GM23338 (cell line): ENCODE measurements at regions not wholly inside any gene's neighbourhood (a gene's known extent, or its start where the extent isn't known, plus 50 kb on each side); places are given as distances from the start of the nearest gene placed in this dataset.

Source experiments
- ATAC-seq: fragments of 200-7000 bp; cut with Tn5 transposase; 3 replicates; pipeline ENCODE4 v1.9.1; 2020
- DNase-seq: peaks from one replicate; pipeline ENCODE4 v3.0.0-alpha.2; 2015; ENCODE audit warnings: low spot score
- H2AFZ ChIP-seq: fragments of 200-600 bp; sonication (generic); 2 replicates; pipeline ENCODE4 v1.8.0; 2016; ENCODE audit warnings: antibody characterized with exemption, mild to moderate bottlenecking, moderate library complexity
- H3F3A ChIP-seq: fragments of 200-600 bp; sonication (generic); replicated peaks from 2 replicates; pipeline ENCODE4 v1.8.0; 2017; ENCODE audit warnings: antibody characterized with exemption, mixed run types, low read depth
- H3K27ac ChIP-seq: fragments of 200-600 bp; sonication (generic); 2 replicates; pipeline ENCODE4 v1.6.1; 2016; ENCODE audit warnings: low read depth
- H3K27me3 ChIP-seq: fragments of 200-600 bp; sonication (generic); 2 replicates; pipeline ENCODE4 v1.8.0; 2016; ENCODE audit warnings: mild to moderate bottlenecking, mixed run types, moderate library complexity; ENCODE audit not compliant: insufficient read depth
- H3K36me3 ChIP-seq: fragments of 200-600 bp; sonication (generic); 2 replicates; pipeline ENCODE4 v1.8.0; 2016; ENCODE audit warnings: mild to moderate bottlenecking; ENCODE audit not compliant: insufficient read depth
- H3K4me1 ChIP-seq: fragments of 200-600 bp; sonication (generic); 2 replicates; pipeline ENCODE4 v1.8.0; 2016; ENCODE audit warnings: mild to moderate bottlenecking, moderate library complexity; ENCODE audit not compliant: insufficient read depth
- H3K4me2 ChIP-seq: fragments of 200-600 bp; sonication (generic); 2 replicates; pipeline ENCODE4 v1.7.1; 2017; ENCODE audit warnings: mixed run types
- H3K4me3 ChIP-seq: fragments of 200-600 bp; sonication (generic); 2 replicates; pipeline ENCODE4 v1.6.1; 2016; ENCODE audit warnings: mixed run types
- H3K79me2 ChIP-seq: fragments of 200-600 bp; sonication (generic); replicated peaks from 2 replicates; pipeline ENCODE4 v1.8.0; 2017; ENCODE audit warnings: mild to moderate bottlenecking; ENCODE audit not compliant: insufficient read depth
- H3K9me2 ChIP-seq: fragments of 200-600 bp; sonication (generic); 2 replicates; pipeline ENCODE4 v1.8.0; 2017; ENCODE audit not compliant: insufficient read depth
- H4K20me1 ChIP-seq: fragments of 200-600 bp; sonication (generic); replicated peaks from 2 replicates; pipeline ENCODE4 v1.8.0; 2017; ENCODE audit warnings: mild to moderate bottlenecking; ENCODE audit not compliant: insufficient read depth
- H3K27ac Mint-ChIP-seq: 2 replicates; pipeline ENCODE4 v1.8.0; 2020; ENCODE audit warnings: inconsistent platforms, mild to moderate bottlenecking, moderate library complexity, mixed read lengths
- H3K27me3 Mint-ChIP-seq: 3 replicates; pipeline ENCODE4 v1.8.0; 2022; ENCODE audit warnings: low read depth, mild to moderate bottlenecking, moderate library complexity, mixed read lengths, inconsistent platforms; ENCODE audit not compliant: insufficient read depth, poor library complexity
- H3K36me3 Mint-ChIP-seq: 3 replicates; pipeline ENCODE4 v1.8.0; 2021; ENCODE audit warnings: low read depth, mild to moderate bottlenecking, inconsistent platforms, moderate library complexity, mixed read lengths
- H3K4me1 Mint-ChIP-seq: 3 replicates; pipeline ENCODE4 v1.8.0; 2020; ENCODE audit warnings: mild to moderate bottlenecking, inconsistent platforms, mixed read lengths
- H3K4me3 Mint-ChIP-seq: 3 replicates; pipeline ENCODE4 v1.8.0; 2021; ENCODE audit warnings: moderate library complexity, mild to moderate bottlenecking, inconsistent platforms, mixed read lengths
- H3K9me3 Mint-ChIP-seq: 3 replicates; pipeline ENCODE4 v1.8.0; 2020; ENCODE audit warnings: moderate library complexity, mild to moderate bottlenecking, inconsistent platforms, mixed read lengths
- CREB1 ChIP-seq: fragments of 250-450 bp; sonication (Bioruptor Pico); IDR thresholded peaks from 2 replicates; pipeline ENCODE4 v1.5.0; 2020; ENCODE audit warnings: low read depth, mild to moderate bottlenecking, moderate library complexity
- CTCF ChIP-seq, 2 experiments: fragments of 200-600 bp in 1 of 2; sonication (generic) in 1 of 2; conservative IDR thresholded peaks; 2 replicates each; pipeline versions ENCODE4 v1.5.1 to v1.6.1; 2016 to 2017; ENCODE audit warnings: antibody characterized with exemption in 2 of 2, low read depth in 2 of 2, mild to moderate bottlenecking in 2 of 2, moderate library complexity in 1 of 2
- ETS1 ChIP-seq: IDR thresholded peaks from 2 replicates; pipeline ENCODE4 v1.6.1; 2016; ENCODE audit warnings: antibody characterized with exemption
- EZH2 ChIP-seq: fragments of 200-600 bp; sonication (generic); IDR thresholded peaks from one replicate; pipeline ENCODE4 v1.8.0; 2017; ENCODE audit warnings: antibody characterized with exemption, mild to moderate bottlenecking, low read depth; ENCODE audit not compliant: unreplicated experiment
- EZH2phosphoT487 ChIP-seq: fragments of 200-600 bp; sonication (generic); IDR thresholded peaks from one replicate; pipeline ENCODE4 v1.8.1; 2018; ENCODE audit warnings: antibody characterized with exemption; ENCODE audit not compliant: unreplicated experiment
- JUNB ChIP-seq: IDR thresholded peaks from one replicate; pipeline ENCODE4 v1.6.1; 2016; ENCODE audit warnings: antibody characterized with exemption; ENCODE audit not compliant: unreplicated experiment
- NANOG ChIP-seq: IDR thresholded peaks from 2 replicates; pipeline ENCODE4 v1.6.1; 2016; ENCODE audit warnings: antibody characterized with exemption, borderline replicate concordance
- POLR2AphosphoS5 ChIP-seq: IDR thresholded peaks from 2 replicates; pipeline ENCODE4 v1.6.1; 2016; ENCODE audit warnings: antibody characterized with exemption, low read depth
- REST ChIP-seq: IDR thresholded peaks from one replicate; pipeline ENCODE4 v1.6.1; 2018; ENCODE audit warnings: antibody characterized with exemption; ENCODE audit not compliant: unreplicated experiment
- STAT1 ChIP-seq: IDR thresholded peaks from one replicate; pipeline ENCODE4 v1.6.1; 2016; ENCODE audit warnings: antibody characterized with exemption; ENCODE audit not compliant: unreplicated experiment
- ZNF114 ChIP-seq: fragments of 250-450 bp; sonication (Bioruptor Pico); IDR thresholded peaks from 2 replicates; pipeline ENCODE4 v1.5.0; 2020; ENCODE audit warnings: mild to moderate bottlenecking, moderate library complexity
- ZNF331 ChIP-seq: fragments of 250-450 bp; sonication (Bioruptor Pico); IDR thresholded peaks from 2 replicates; pipeline ENCODE4 v1.5.0; 2020; ENCODE audit warnings: low read depth, mild to moderate bottlenecking, moderate library complexity
- ZNF462 ChIP-seq: fragments of 250-450 bp; sonication (Bioruptor Pico); IDR thresholded peaks from 2 replicates; pipeline ENCODE4 v1.5.0; 2020; ENCODE audit warnings: mild to moderate bottlenecking, moderate library complexity

- Histone ChIP-seq H3K4me1 (no peaks in the 10 kb centered on the region), H3K4me2 (no peak overlapping the region), H3K27ac (no peak overlapping the region), H3F3A (no peaks in the 10 kb centered on the region), H3K4me3 (no peak overlapping the region), H4K20me1 (no peaks in the 10 kb centered on the region), H3K36me3 (no peaks in the 10 kb centered on the region), H2AFZ (0 out of 2 replicates have a peak overlapping the region, but pooled peaks have one; percentile 52), H3K9me2 (0 out of 2 replicates have a peak, but pooled peaks cover under 1% of the 10 kb centered on the region), H3K27me3 (no peaks in the 10 kb centered on the region), H3K79me2 (no peaks in the 10 kb centered on the region)
- peaks cover 11% of the 10 kb centered on the region for H3K27me3 Mint-ChIP-seq
- no peak for DNase-seq
- H3K36me3 Mint-ChIP-seq, result peaks cover 4% of the 10 kb centered on the region; the same call in 2 of the 3 replicates
- no peak for TF ChIP-seq ZNF114
- TF ChIP-seq CREB1, result no peak
- no peak for TF ChIP-seq CTCF (conservative IDR thresholded peaks at IDR 0.05; ENCODE audit: low read depth in 2 of 2)
- no peak for TF ChIP-seq ETS1
- TF ChIP-seq NANOG, result no peak
- TF ChIP-seq ZNF331, result no peak
- TF ChIP-seq POLR2AphosphoS5, result no peak
- no peak for TF ChIP-seq EZH2
- no peak for TF ChIP-seq JUNB
- TF ChIP-seq EZH2phosphoT487, result no peak
- TF ChIP-seq ZNF462 (CRISPR knock-in tag), result no peak
- no peak for TF ChIP-seq REST
- TF ChIP-seq STAT1, result no peak
- H3K4me1 Mint-ChIP-seq, result no peaks in the 10 kb centered on the region
- no peak overlapping the region for H3K27ac Mint-ChIP-seq
- H3K9me3 Mint-ChIP-seq, result peaks cover 10% of the 10 kb centered on the region
- no peak overlapping the region for H3K4me3 Mint-ChIP-seq
- no peak for ATAC-seq
Measured at GRCh38 chr10:93226619-93227018, 152.9 kb downstream of the CYP26A1 start.
